AG09319 (cell line): ENCODE measurements at regions not wholly inside any gene's neighbourhood (a gene's known extent, or its start where the extent isn't known, plus 50 kb on each side); places are given as distances from the start of the nearest gene placed in this dataset.

ENCODE experiments used
- DNase-seq: peaks from one replicate; pipeline ENCODE4 v3.0.0-alpha.2; 2010; ENCODE audit warnings: low read depth; ENCODE audit errors: extremely low read depth
- CTCF ChIP-seq: IDR thresholded peaks from 2 replicates; pipeline ENCODE4 v1.5.1; 2011; ENCODE audit warnings: low read depth, mild to moderate bottlenecking, inconsistent platforms, low read length, moderate library complexity

GRCh38 chr11:45096636-45097035 lies 49.8 kb upstream of the PRDM11 start:
- no peak; the same call in none of the 2 replicates for TF ChIP-seq CTCF
- DNase-seq: no peak
